ENCODE measurements at regions not wholly inside any gene's neighbourhood (a gene's known extent, or its start where the extent isn't known, plus 50 kb on each side); places are given as distances from the start of the nearest gene placed in this dataset.

GRCh38 chr14:98743536-98743935 is 528.5 kb downstream of the BCL11B start:
- H3K27me3 ChIP-seq (ENCODE audit: insufficient read depth, poor library complexity, severe bottlenecking) = no peaks in the 10 kb centered on the region
- H3K27ac ChIP-seq (replicated peaks) = no peak overlapping the region
- no peak for TF ChIP-seq SPI1 (IDR thresholded peaks at IDR 0.05; ENCODE audit: borderline replicate concordance, low read depth)
- TF ChIP-seq CTCF (IDR thresholded peaks at IDR 0.05; ENCODE audit: insufficient read depth, low read length) = no peak
- no peak for TF ChIP-seq REST (IDR thresholded peaks at IDR 0.05; ENCODE audit: insufficient replicate concordance, low read depth)
- no peak for DNase-seq (ENCODE audit: low read depth in 1 of 2, low spot score in 1 of 2)
- H3K4me3 ChIP-seq (replicated peaks; ENCODE audit: insufficient read depth, low read length) = no peak overlapping the region

GRCh38 chr14:98748966-98749365 is 523.0 kb downstream of the BCL11B start:
- Histone ChIP-seq H3K27ac (replicated peaks) (no peak overlapping the region), H3K4me3 (replicated peaks; ENCODE audit: insufficient read depth, low read length) (no peak overlapping the region), H3K27me3 (ENCODE audit: insufficient read depth, poor library complexity, severe bottlenecking) (no peaks in the 10 kb centered on the region)
- no peak for DNase-seq (ENCODE audit: low read depth in 1 of 2, low spot score in 1 of 2)
- TF ChIP-seq SPI1 (IDR thresholded peaks at IDR 0.05; ENCODE audit: borderline replicate concordance, low read depth) = no peak
- TF ChIP-seq CTCF (IDR thresholded peaks at IDR 0.05; ENCODE audit: insufficient read depth, low read length) = no peak
- no peak for TF ChIP-seq GABPA (IDR thresholded peaks at IDR 0.05; ENCODE audit: low read depth)
- TF ChIP-seq REST (IDR thresholded peaks at IDR 0.05; ENCODE audit: insufficient replicate concordance, low read depth) = no peak
- TF ChIP-seq POLR2AphosphoS5 (IDR thresholded peaks at IDR 0.05; ENCODE audit: low read depth) = no peak

GRCh38 chr14:98751110-98751509 is 520.9 kb downstream of the BCL11B start:
- no peak for TF ChIP-seq REST (IDR thresholded peaks at IDR 0.05; ENCODE audit: insufficient replicate concordance, low read depth)
- TF ChIP-seq GABPA (IDR thresholded peaks at IDR 0.05; ENCODE audit: low read depth) = no peak
- TF ChIP-seq POLR2AphosphoS5 (IDR thresholded peaks at IDR 0.05; ENCODE audit: low read depth) = no peak
- TF ChIP-seq SPI1 (IDR thresholded peaks at IDR 0.05; ENCODE audit: borderline replicate concordance, low read depth) = no peak
- TF ChIP-seq CTCF (IDR thresholded peaks at IDR 0.05; ENCODE audit: insufficient read depth, low read length) = no peak
- Histone ChIP-seq H3K27me3 (ENCODE audit: insufficient read depth, poor library complexity, severe bottlenecking) (no peaks in the 10 kb centered on the region), H3K4me3 (replicated peaks; ENCODE audit: insufficient read depth, low read length) (no peak overlapping the region), H3K27ac (replicated peaks) (no peak overlapping the region)
- DNase-seq (ENCODE audit: low read depth in 1 of 2, low spot score in 1 of 2) = no peak
